GM12875 (cell line): ENCODE measurements at regions not wholly inside any gene's neighbourhood (a gene's known extent, or its start where the extent isn't known, plus 50 kb on each side); places are given as distances from the start of the nearest gene placed in this dataset.
"Not testable (repeated sequence)": the region's sequence is repeated elsewhere in the genome, so short reads cannot be mapped to it uniquely, and the experiment has no call there.

ENCODE experiments used
- H3K4me3 ChIP-seq: one replicate; pipeline ENCODE4 v1.5.1; 2011; ENCODE audit warnings: low read depth, low read length, control low read depth
- TF ChIP-seq, protein P1 (sequence below): IDR thresholded peaks from 2 replicates; pipeline ENCODE4 v1.5.1; 2011; ENCODE audit warnings: low read depth, mild to moderate bottlenecking, control low read depth, inconsistent platforms, low read length, moderate library complexity, borderline replicate concordance; ENCODE audit not compliant: insufficient read depth

DNA sequence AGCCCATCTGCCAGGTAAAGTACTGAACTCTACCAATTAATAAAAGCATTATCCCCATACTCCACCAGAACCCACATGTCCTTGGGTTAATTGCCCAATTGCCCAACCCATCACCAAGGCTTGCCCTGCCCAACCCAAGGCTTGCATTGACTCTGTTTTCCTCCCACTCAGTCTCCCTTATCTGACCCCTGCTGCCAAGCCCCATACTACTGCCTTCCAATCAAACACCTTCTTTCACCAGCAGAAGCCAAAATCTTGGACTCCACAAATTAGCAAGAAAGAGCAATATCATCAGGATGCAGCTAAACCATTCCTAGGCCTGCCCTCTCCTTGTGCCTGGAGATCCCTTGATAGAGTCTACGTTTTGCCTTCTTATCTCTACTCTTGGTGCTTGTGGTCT, 602.9 kb downstream of the NTRK3 start:
- TF ChIP-seq, protein P1, sequence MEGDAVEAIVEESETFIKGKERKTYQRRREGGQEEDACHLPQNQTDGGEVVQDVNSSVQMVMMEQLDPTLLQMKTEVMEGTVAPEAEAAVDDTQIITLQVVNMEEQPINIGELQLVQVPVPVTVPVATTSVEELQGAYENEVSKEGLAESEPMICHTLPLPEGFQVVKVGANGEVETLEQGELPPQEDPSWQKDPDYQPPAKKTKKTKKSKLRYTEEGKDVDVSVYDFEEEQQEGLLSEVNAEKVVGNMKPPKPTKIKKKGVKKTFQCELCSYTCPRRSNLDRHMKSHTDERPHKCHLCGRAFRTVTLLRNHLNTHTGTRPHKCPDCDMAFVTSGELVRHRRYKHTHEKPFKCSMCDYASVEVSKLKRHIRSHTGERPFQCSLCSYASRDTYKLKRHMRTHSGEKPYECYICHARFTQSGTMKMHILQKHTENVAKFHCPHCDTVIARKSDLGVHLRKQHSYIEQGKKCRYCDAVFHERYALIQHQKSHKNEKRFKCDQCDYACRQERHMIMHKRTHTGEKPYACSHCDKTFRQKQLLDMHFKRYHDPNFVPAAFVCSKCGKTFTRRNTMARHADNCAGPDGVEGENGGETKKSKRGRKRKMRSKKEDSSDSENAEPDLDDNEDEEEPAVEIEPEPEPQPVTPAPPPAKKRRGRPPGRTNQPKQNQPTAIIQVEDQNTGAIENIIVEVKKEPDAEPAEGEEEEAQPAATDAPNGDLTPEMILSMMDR: no peak
- no peak overlapping the region for H3K4me3 ChIP-seq

DNA sequence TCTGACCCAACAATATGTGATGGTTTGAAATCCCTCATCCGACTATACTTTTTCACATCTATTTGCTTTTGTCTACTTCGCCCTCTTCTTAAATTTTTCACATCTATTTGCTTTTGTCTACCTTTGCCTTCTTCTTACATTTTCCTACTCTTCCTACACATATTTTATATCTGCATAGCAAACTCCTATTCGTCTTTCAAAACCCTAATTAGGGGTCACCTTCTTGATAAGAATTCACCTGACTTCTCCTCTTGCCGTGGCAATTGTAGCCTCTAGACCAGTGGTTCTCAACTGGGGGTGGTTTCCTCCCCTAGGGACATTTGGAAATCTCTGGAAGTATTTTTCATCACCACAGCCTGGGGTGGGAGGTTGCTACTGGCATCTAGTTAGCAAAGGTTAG, 607.4 kb downstream of the NTRK3 start:
- TF ChIP-seq, protein P1: no peak

DNA sequence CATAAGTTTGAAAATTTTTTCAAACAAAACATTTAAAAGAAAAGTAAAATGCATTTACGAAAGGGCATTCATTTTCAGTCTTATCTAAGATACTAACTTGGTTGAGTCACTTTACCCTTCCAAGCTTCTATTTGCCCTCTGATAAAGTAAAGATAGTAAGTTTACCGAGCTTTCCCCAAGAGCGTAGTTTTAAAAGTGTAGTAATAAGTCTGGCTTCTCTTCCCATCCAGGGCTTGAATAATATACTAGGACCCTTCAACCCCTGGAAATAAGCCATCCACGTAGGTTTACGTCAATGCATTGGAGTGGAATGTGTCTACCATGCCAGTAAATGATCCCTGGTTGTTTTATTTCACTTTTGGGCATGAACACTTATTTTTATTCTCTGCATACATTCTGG, 608.3 kb downstream of the NTRK3 start:
- H3K4me3 ChIP-seq: no peak overlapping the region
- TF ChIP-seq, protein P1: no peak

More for the DNA sequence above, 607.4 kb downstream of the NTRK3 start:
- H3K4me3 ChIP-seq: no peak overlapping the region

DNA sequence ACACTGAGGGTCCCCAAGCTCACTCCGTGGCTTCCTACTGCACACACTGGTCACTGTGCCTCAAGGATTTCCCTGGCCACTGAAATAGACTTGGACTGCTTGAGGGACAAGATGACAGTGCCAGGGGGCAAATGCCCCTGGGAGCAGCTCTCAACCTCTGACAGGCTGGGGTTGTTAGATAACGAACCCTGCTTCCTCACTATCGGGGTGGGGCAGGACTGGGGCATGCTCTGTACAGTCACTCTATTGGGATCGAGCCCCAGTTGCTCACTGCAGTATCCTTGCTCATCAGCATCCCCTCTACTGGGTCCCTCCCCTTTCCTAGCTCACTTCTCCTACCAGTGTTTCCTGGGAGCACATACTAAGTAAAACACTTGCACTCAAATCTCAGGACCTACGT, 610.8 kb downstream of the NTRK3 start:
- TF ChIP-seq, protein P1: no peak
- H3K4me3 ChIP-seq: no peak overlapping the region

DNA sequence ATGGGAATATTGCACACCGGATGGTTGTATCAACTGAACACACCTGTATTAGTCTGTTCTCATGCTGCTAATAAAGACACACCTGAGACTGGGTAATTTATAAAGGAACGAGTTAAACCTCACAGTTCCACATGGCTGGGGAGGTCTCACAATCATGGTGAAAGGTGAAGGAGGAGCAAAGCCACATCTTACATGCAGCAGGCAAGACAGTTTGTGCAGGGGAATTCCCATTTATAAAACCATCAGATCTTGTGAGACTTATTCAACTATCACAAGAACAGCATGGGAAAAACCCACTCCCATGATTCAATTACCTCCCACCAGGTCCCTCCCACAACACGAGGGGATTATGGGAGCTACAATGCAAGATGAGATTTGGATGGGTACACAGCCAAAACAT, 613.5 kb downstream of the NTRK3 start:
- H3K4me3 ChIP-seq: not testable (repeated sequence)

DNA sequence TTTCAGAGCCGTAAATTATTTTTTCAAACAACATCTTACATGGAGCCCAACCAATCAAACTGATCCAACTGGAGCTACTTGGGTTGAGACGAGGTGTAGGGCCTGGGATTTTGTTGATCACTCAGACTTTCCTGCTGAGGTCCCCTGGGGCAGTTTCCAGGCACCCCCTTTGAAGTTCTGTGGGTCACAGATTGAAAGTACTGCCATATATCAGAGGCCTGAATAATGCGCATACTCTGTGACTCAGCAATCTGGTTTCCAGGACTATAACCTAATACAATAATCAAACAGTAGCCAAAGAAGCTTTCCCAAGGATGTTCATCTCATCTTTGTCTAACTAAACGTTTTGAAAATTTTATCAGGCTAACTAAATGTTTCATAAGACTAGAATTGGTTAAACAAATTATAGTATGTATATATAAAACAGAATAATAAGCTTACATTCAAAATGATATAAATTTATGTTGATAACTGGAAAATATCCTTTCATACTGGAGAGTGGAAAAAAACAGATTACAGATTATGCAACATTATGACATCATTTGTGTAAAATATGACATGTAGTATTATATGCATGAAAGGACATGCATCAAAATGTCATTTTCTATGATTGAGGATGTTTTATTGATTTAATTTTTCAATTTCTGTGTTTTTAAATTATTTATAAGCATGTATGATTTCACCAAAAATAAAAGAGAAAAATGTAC, 617.1 kb downstream of the NTRK3 start:
- no peak overlapping the region for H3K4me3 ChIP-seq
- TF ChIP-seq, protein P1: no peak

DNA sequence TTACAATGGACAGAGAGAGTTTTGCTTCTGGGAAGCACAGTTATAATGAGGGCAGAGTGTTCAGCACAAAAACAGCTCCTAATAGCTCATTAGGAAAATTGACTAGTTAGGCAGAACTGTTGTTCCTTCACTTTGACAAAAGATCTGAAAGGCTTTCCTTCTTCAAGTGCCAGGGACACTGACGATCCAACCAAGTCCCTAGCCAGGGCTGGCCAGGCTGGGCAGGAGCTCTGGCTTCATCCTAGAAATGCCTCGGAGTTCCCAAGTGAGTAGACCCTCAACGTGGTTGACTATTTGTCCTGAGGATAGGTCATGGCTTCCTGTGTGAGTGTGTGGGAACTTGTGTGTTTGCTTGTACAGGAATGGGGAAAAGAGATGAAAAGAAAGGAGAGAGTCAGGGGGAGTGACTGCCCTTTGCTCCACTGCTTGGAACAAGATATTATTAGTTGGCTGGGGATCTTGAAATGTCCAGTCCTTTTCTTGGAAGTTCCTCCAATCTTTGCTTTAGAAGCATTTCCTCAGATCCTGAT, 617.9 kb downstream of the NTRK3 start:
- no peak overlapping the region for H3K4me3 ChIP-seq
- TF ChIP-seq, protein P1: no peak
